Esophagus squamous epithelium (tissue), 5 donors: ENCODE measurements at regions not wholly inside any gene's neighbourhood (a gene's known extent, or its start where the extent isn't known, plus 50 kb on each side); places are given as distances from the start of the nearest gene placed in this dataset.

Experiments
- DNase-seq: peaks from one replicate; lab custom pipeline; 2025; lab: John Stamatoyannopoulos, UW
- H3K27ac ChIP-seq, 4 donors: fragments of 200-600 bp; sonication (generic); one replicate each; pipeline ENCODE4 v1.5.1; 2016 to 2019; ENCODE audit warnings: mild to moderate bottlenecking in 1 of 4
- H3K27me3 ChIP-seq, 4 donors: fragments of 200-600 bp; sonication (generic); 1 replicate in 3 of 4; 2 replicates in 1 of 4; pipeline versions ENCODE4 v1.5.1 to v1.6.0; 2017 to 2021; ENCODE audit warnings: antibody characterized with exemption in 1 of 4
- H3K36me3 ChIP-seq, 3 donors: fragments of 200-600 bp; sonication (generic); one replicate each; pipeline ENCODE4 v1.5.1; 2016 to 2019
- H3K4me1 ChIP-seq, 3 donors: fragments of 200-600 bp; sonication (generic); one replicate each; pipeline ENCODE4 v1.5.1; 2017 to 2019
- H3K4me3 ChIP-seq, 4 donors: fragments of 200-600 bp; sonication (generic); 1 replicate in 3 of 4; 2 replicates in 1 of 4; pipeline ENCODE4 v1.5.1; 2016 to 2019; ENCODE audit warnings: mild to moderate bottlenecking in 2 of 4, moderate library complexity in 1 of 4
- H3K9me3 ChIP-seq, 3 donors: fragments of 200-600 bp; sonication (generic); one replicate each; pipeline ENCODE4 v1.5.1; 2016 to 2019
- POLR2A ChIP-seq, 4 donors: fragments of 450-650 bp; IDR thresholded peaks; one replicate each; pipeline ENCODE4 v1.6.1; 2017; ENCODE audit warnings: antibody characterized with exemption in 4 of 4, mild to moderate bottlenecking in 4 of 4, moderate library complexity in 3 of 4
- WGBS, 2 donors: methylation state at CpG; one replicate each; pipeline ENCODE4 v1.1.5; 2018; 5-methylcytosine and 5-hydroxymethylcytosine counted together
- intact Hi-C: fragments of 100-400 bp; cut with DNase I; formaldehyde crosslinking; loops from one replicate; pipeline ENCODE4 v1.15.0; 2022
- TF ChIP-seq, protein P1 (sequence below), 6 experiments: fragments of 450-650 bp in 4 of 6; fragments of 200-600 bp in 2 of 6; sonication (generic) in 2 of 6; IDR thresholded peaks; one replicate each; pipeline ENCODE4 v1.5.1; 2016 to 2019; ENCODE audit warnings: antibody characterized with exemption in 6 of 6, mild to moderate bottlenecking in 4 of 6, moderate library complexity in 4 of 6
- donor health status: DM: yes; HTN: yes; CAD: no.

DNA sequence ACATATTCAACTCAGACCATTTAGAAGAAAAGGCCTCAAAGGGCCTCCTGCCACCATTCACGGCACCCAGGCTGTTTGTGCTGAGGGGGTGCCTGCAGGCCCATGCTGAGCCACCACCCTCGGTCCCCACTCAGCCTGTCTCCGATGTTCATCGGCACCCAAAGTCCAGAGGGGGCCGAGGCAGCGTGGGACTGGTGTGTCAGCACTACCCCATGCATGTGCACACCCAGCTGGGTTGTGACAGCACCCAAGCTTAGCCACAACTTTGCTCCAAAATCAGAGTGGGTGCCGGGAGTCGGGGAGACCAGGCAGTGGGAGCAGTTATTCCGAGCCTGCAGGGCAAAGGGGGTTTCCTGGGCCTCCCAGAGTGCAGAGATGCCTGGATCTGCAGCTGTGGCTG is 508.5 kb upstream of the ZNF717 start:
- intact Hi-C loops, result no loop called here
- 76 to 92% methylated on average over 5 of the region's 9 CpGs for WGBS, 2 donors
- Histone ChIP-seq H3K27me3 (no peaks in the 10 kb centered on the region), H3K27ac (no peak overlapping the region), H3K4me1 (no peaks in the 10 kb centered on the region), H3K4me3 (no peak overlapping the region), H3K9me3 (peaks cover 0 to 18% (median 0%) of the 10 kb centered on the region in 3 donors), H3K36me3 (no peaks in the 10 kb centered on the region)
- TF ChIP-seq, protein P1, sequence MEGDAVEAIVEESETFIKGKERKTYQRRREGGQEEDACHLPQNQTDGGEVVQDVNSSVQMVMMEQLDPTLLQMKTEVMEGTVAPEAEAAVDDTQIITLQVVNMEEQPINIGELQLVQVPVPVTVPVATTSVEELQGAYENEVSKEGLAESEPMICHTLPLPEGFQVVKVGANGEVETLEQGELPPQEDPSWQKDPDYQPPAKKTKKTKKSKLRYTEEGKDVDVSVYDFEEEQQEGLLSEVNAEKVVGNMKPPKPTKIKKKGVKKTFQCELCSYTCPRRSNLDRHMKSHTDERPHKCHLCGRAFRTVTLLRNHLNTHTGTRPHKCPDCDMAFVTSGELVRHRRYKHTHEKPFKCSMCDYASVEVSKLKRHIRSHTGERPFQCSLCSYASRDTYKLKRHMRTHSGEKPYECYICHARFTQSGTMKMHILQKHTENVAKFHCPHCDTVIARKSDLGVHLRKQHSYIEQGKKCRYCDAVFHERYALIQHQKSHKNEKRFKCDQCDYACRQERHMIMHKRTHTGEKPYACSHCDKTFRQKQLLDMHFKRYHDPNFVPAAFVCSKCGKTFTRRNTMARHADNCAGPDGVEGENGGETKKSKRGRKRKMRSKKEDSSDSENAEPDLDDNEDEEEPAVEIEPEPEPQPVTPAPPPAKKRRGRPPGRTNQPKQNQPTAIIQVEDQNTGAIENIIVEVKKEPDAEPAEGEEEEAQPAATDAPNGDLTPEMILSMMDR (IDR thresholded peaks at IDR 0.05), result no peak
- TF ChIP-seq POLR2A (IDR thresholded peaks at IDR 0.05), result no peak
- DNase-seq, result no peak

DNA sequence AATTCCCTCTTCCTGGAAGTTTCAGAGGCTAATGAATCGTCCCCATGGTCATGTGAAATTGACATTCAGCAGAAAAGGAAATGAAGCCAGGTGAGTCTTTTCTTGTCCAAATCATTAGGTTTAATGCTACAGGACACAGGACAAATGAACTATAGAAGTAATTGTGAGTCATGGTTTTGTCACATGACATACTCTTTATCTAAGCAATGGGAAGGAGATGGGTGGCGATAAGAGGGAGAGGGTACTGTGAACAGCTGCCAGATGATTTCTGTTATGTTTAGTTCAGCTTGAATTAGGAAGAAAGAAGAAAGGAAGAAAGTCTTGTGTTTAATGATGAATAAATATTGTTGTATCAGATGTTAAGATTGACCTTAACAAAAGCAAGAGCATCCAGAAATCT is 515.4 kb upstream of the ZNF717 start:
- Histone ChIP-seq H3K4me3 (no peak overlapping the region), H3K9me3 (peaks cover 0 to 6% (median 0%) of the 10 kb centered on the region in 3 donors), H3K36me3 (no peaks in the 10 kb centered on the region), H3K27ac (no peak overlapping the region), H3K27me3 (no peaks in the 10 kb centered on the region), H3K4me1 (no peaks in the 10 kb centered on the region)
- no peak for DNase-seq
- intact Hi-C loops, result no loop called here
- TF ChIP-seq, protein P1 (IDR thresholded peaks at IDR 0.05), result no peak
- 43 to 51% methylated on average over 2 of the region's 2 CpGs for WGBS, 2 donors

DNA sequence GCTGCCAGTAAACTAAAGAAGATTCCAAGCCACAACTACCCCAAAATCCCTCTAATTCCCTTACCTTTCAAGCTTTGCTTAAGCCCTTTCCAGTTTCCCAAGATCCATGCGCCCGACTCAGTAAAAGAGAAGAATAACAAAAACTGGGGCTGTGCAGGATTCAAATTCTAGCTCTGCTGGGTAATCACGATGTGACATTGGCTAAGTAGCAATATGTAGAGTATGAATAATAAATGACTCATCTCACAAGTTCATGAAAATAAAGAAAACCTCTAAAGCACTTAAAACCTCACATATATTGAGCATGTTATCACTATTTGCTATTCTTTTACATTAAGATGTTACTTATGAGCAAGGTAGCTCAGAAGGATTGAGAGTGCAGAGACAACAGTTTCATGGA is 522.2 kb upstream of the ZNF717 start:
- H3K4me1 ChIP-seq, result no peaks in the 10 kb centered on the region
- no peak overlapping the region for H3K27ac ChIP-seq
- H3K27me3 ChIP-seq, result no peaks in the 10 kb centered on the region
- no peaks in the 10 kb centered on the region for H3K36me3 ChIP-seq
- DNase-seq, result no peak
- H3K9me3 ChIP-seq, result no peaks in the 10 kb centered on the region
- WGBS, 2 donors, result 70 to 81% methylated on average over 3 of the region's 3 CpGs
- no peak overlapping the region for H3K4me3 ChIP-seq
- TF ChIP-seq, protein P1 (IDR thresholded peaks at IDR 0.05), result no peak
- TF ChIP-seq POLR2A (IDR thresholded peaks at IDR 0.05), result no peak
- intact Hi-C loops, result no loop called here

DNA sequence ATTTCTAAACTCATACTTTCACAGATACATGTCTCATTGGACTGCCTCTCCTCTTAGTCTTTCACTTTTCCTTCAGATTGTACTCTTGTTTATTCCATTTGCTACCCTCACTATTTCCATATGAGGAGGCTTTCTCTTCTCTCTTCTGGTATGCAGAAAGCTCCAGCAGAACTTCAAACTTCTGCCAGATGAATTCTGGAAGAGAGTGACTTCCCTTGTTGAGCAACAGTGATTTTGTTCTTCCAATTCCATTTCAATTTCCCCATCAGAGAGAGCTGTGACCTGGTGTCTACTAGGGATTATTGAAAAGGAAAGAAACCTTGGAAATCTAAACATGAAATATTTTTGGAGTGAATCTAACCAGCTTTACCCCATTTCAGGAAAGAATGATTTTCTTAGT is 523.2 kb upstream of the ZNF717 start:
- H3K27ac ChIP-seq, result no peak overlapping the region
- H3K27me3 ChIP-seq, result no peaks in the 10 kb centered on the region
- intact Hi-C loops, result no loop called here
- H3K4me3 ChIP-seq, result no peak overlapping the region
- no peaks in the 10 kb centered on the region for H3K36me3 ChIP-seq
- TF ChIP-seq, protein P1 (IDR thresholded peaks at IDR 0.05), result no peak
- no peak for TF ChIP-seq POLR2A (IDR thresholded peaks at IDR 0.05)
- no peaks in the 10 kb centered on the region for H3K4me1 ChIP-seq
- no peaks in the 10 kb centered on the region for H3K9me3 ChIP-seq
- no peak for DNase-seq

DNA sequence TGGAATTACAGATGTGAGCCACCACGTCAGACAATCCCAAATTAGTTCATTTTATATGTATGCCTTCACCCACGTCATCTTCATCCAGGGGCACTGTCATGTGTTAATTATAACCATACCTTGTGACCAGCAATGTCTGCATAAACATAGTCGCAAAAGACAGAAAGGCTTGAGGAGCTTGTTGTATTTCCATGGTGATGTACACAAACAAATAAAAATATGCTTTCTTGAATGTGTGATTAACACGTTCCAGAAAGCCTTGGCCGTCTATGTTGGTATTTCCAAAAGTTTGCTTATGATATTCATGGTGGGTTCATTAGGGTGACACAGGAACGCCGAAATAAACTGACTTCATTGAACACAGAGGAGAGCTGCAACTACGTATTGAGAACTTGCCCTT is 524.7 kb upstream of the ZNF717 start:
- TF ChIP-seq POLR2A (IDR thresholded peaks at IDR 0.05), result no peak
- TF ChIP-seq, protein P1 (IDR thresholded peaks at IDR 0.05), result no peak
- no peak overlapping the region for H3K27ac ChIP-seq

More for the DNA sequence above, 524.7 kb upstream of the ZNF717 start:
- H3K9me3 ChIP-seq, result no peaks in the 10 kb centered on the region
- H3K4me3 ChIP-seq, result no peak overlapping the region
- H3K4me1 ChIP-seq, result no peaks in the 10 kb centered on the region
- 52 to 53% methylated on average over 8 of the region's 8 CpGs for WGBS, 2 donors
- DNase-seq, result no peak
- H3K36me3 ChIP-seq, result no peaks in the 10 kb centered on the region
- intact Hi-C loops, result no loop called here
- H3K27me3 ChIP-seq, result no peaks in the 10 kb centered on the region
